ENCODE measurements at regions not wholly inside any gene's neighbourhood (a gene's known extent, or its start where the extent isn't known, plus 50 kb on each side); places are given as distances from the start of the nearest gene placed in this dataset.

DNA sequence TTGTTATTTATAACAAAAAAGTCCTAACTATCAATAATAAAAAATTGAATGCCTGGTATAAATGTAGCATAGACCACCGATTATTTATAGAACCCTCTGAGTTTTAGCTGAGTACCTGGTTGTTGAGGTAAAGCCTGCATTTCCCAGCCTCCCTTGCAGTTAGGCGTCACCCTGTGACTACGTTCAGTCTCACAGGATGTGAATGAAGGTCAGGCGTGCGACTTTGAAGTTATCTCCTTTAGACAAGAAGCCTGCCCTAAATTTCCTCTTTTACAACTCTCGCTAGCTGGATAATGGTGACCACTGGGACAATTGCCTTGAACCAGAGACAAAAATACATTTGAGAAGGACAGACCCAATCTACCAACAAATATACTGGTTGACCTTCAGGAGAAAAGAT is 67.5 kb upstream of the TES start:
- TF ChIP-seq, protein P1, sequence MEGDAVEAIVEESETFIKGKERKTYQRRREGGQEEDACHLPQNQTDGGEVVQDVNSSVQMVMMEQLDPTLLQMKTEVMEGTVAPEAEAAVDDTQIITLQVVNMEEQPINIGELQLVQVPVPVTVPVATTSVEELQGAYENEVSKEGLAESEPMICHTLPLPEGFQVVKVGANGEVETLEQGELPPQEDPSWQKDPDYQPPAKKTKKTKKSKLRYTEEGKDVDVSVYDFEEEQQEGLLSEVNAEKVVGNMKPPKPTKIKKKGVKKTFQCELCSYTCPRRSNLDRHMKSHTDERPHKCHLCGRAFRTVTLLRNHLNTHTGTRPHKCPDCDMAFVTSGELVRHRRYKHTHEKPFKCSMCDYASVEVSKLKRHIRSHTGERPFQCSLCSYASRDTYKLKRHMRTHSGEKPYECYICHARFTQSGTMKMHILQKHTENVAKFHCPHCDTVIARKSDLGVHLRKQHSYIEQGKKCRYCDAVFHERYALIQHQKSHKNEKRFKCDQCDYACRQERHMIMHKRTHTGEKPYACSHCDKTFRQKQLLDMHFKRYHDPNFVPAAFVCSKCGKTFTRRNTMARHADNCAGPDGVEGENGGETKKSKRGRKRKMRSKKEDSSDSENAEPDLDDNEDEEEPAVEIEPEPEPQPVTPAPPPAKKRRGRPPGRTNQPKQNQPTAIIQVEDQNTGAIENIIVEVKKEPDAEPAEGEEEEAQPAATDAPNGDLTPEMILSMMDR (IDR thresholded peaks at IDR 0.05), result no peak
- H3K4me1 Mint-ChIP-seq (ENCODE audit: low read depth), result peaks cover 5% of the 10 kb centered on the region
- POLR2A ChIA-PET, result no interaction called here
- H3K4me3 Mint-ChIP-seq, result no peak overlapping the region
- H3K27me3 Mint-ChIP-seq, result peaks cover 6% of the 10 kb centered on the region
- Histone ChIP-seq H3K4me1 (ENCODE audit: insufficient read depth, low read length) (peaks cover 3% of the 10 kb centered on the region), H3K27me3 (ENCODE audit: control insufficient read depth in 1 of 2, insufficient read depth in 2 of 2, low read length in 2 of 2) (no peaks in the 10 kb centered on the region), H3K27ac (ENCODE audit: low read depth in 1 of 2, low read length in 2 of 2) (no peak overlapping the region), H3K9me3 (ENCODE audit: control insufficient read depth in 1 of 2, insufficient read depth in 1 of 2, low read length in 2 of 2) (no peaks in the 10 kb centered on the region), H3K36me3 (ENCODE audit: insufficient read depth, low read length) (no peaks in the 10 kb centered on the region), H3K4me3 (ENCODE audit: low read length) (no peak overlapping the region)
- no peaks in the 10 kb centered on the region for H3K9me3 Mint-ChIP-seq
- DNase-seq (peak in 7 of 14 experiments; percentile 1 to 49 (median 13)), ATAC-seq (ENCODE audit: poor library complexity) (peak; percentile 73)
- intact Hi-C loops (cut with DNase I, micrococcal nuclease), result no loop called here
- CTCF ChIA-PET, result no interaction called here
- no peaks in the 10 kb centered on the region for H3K36me3 Mint-ChIP-seq (ENCODE audit: low read depth)
- no peak overlapping the region for H3K27ac Mint-ChIP-seq

DNA sequence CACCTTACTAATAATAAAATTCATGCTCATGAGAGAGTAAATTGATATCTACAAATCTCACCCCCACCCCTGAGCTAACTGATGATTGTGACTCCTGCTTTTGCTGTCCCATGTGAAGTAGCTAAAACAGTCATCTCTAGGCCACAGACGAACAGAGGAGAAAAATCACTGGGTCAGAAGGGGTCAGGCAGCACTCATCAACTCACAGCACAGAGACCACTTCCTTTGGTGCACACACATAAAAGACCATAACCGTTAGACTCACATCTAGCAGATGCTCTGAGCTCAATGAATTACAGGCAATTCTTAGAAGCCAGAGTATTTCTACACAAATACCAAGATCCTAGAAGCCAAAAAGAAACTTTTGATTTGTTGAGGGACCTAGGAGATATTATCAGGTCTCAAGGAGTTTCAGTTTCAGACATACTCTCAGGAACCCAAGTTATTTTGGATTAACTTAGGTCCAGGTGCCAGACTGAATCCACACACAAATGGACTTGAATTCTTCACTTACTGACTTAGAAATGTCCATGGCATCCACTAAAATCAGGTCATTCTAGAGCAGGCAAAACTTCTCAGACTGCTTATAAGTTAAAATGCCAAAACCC is 65.0 kb upstream of the TES start:
- Histone ChIP-seq H3K4me1 (ENCODE audit: insufficient read depth, low read length) (peaks cover 3% of the 10 kb centered on the region), H3K4me3 (ENCODE audit: low read length) (no peak overlapping the region), H3K27me3 (ENCODE audit: control insufficient read depth in 1 of 2, insufficient read depth in 2 of 2, low read length in 2 of 2) (no peaks in the 10 kb centered on the region), H3K9me3 (ENCODE audit: control insufficient read depth in 1 of 2, insufficient read depth in 1 of 2, low read length in 2 of 2) (no peaks in the 10 kb centered on the region), H3K27ac (ENCODE audit: low read depth in 1 of 2, low read length in 2 of 2) (no peak overlapping the region), H3K36me3 (ENCODE audit: insufficient read depth, low read length) (no peaks in the 10 kb centered on the region)
- TF ChIP-seq, protein P1 (IDR thresholded peaks at IDR 0.05), result no peak
- Mint-ChIP-seq H3K4me3 (no peak overlapping the region), H3K27ac (no peak overlapping the region), H3K27me3 (no peaks in the 10 kb centered on the region), H3K36me3 (ENCODE audit: low read depth) (no peaks in the 10 kb centered on the region), H3K4me1 (ENCODE audit: low read depth) (peaks cover 5% of the 10 kb centered on the region), H3K9me3 (no peaks in the 10 kb centered on the region)
- no peak for ATAC-seq (ENCODE audit: poor library complexity)
- POLR2A ChIA-PET, result interaction anchor here (0.6 kb wide), 1 partner anchor 451 kb away, joined by 3 read pairs; no protein-coding TSS in a partner anchor
- DNase-seq, result peak in 1 of 14 experiments; percentile 12
- CTCF ChIA-PET, result no interaction called here
- intact Hi-C loops (cut with DNase I, micrococcal nuclease), result no loop called here

DNA sequence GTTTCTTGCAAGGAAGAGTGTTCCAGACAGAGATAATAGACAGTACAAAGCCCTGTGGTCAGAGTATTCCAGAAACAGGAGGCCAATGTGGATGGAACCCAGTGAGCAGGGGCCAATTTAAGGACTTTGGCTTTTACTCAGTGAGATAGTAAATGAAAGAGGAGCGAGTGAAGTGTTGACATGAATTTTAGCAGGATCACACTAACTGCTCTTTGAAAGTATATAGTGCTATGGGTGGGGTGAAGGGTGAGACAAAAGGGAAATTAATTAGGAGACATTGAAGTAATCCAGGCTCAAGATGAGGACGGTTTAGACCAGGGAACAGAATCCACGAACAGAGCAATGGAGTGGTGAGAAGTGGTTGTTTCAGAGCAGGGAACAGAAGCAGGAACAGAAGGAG is 62.2 kb upstream of the TES start:
- H3K27me3 Mint-ChIP-seq, result no peaks in the 10 kb centered on the region
- ATAC-seq (ENCODE audit: poor library complexity) (no peak), DNase-seq (no peak)
- no peaks in the 10 kb centered on the region for H3K36me3 ChIP-seq (ENCODE audit: insufficient read depth, low read length)
- no peaks in the 10 kb centered on the region for H3K9me3 Mint-ChIP-seq
- no peak overlapping the region for H3K4me3 Mint-ChIP-seq
- H3K9me3 ChIP-seq (ENCODE audit: control insufficient read depth in 1 of 2, insufficient read depth in 1 of 2, low read length in 2 of 2), result no peaks in the 10 kb centered on the region
- no peaks in the 10 kb centered on the region for H3K27me3 ChIP-seq (ENCODE audit: control insufficient read depth in 1 of 2, insufficient read depth in 2 of 2, low read length in 2 of 2)
- H3K27ac Mint-ChIP-seq, result no peak overlapping the region
- TF ChIP-seq, protein P1 (IDR thresholded peaks at IDR 0.05), result no peak
- CTCF ChIA-PET, result no interaction called here
- no peak overlapping the region for H3K4me3 ChIP-seq (ENCODE audit: low read length)
- no peaks in the 10 kb centered on the region for H3K4me1 ChIP-seq (ENCODE audit: insufficient read depth, low read length)
- H3K4me1 Mint-ChIP-seq (ENCODE audit: low read depth), result peaks cover under 1% of the 10 kb centered on the region
- no peak overlapping the region for H3K27ac ChIP-seq (ENCODE audit: low read depth in 1 of 2, low read length in 2 of 2)
- POLR2A ChIA-PET, result no interaction called here
- intact Hi-C loops (cut with DNase I, micrococcal nuclease), result no loop called here
- H3K36me3 Mint-ChIP-seq (ENCODE audit: low read depth), result no peaks in the 10 kb centered on the region
